Fibroblast of lung (primary cell): ENCODE measurements at regions not wholly inside any gene's neighbourhood (a gene's known extent, or its start where the extent isn't known, plus 50 kb on each side); places are given as distances from the start of the nearest gene placed in this dataset.
A peak's percentile ranks its signal among the peaks of the same experiment; 100 is the strongest.

ENCODE experiments used
- CTCF ChIP-seq, 2 donors: IDR thresholded peaks in 1 of 2; conservative IDR thresholded peaks in 1 of 2; 1 replicate in 1 of 2; 2 replicates in 1 of 2; pipeline ENCODE4 v1.5.1; 2011 to 2012; ENCODE audit warnings: low read length in 2 of 2, control low read depth in 1 of 2, inconsistent platforms in 1 of 2, low read depth in 1 of 2, mild to moderate bottlenecking in 1 of 2
- EZH2 ChIP-seq: IDR thresholded peaks from 2 replicates; pipeline ENCODE4 v1.5.1; 2012; ENCODE audit warnings: low read length, control low read depth, mild to moderate bottlenecking; ENCODE audit errors: missing control alignments

GRCh38 chrX:26851981-26852380 lies 611.2 kb downstream of the PPP4R3C start:
- no peak for TF ChIP-seq EZH2
- peak in 1 of 2 donors; percentile 35 for TF ChIP-seq CTCF (conservative IDR thresholded peaks at IDR 0.05 in 1 of 2, IDR thresholded peaks at IDR 0.05 in 1 of 2; ENCODE audit: low read depth in 1 of 2, low read length in 2 of 2)
